Psoas muscle (tissue), 7 donors: ENCODE measurements at regions not wholly inside any gene's neighbourhood (a gene's known extent, or its start where the extent isn't known, plus 50 kb on each side); places are given as distances from the start of the nearest gene placed in this dataset.

Experiments
- ATAC-seq, 4 donors: fragments of 200-7000 bp; cut with Tn5 transposase; one replicate each; pipeline ENCODE4 v1.9.1; 2020; ENCODE audit warnings: moderate library complexity in 3 of 4, mild to moderate bottlenecking in 2 of 4
- DNase-seq, 2 donors: peaks; one replicate each; pipeline ENCODE4 v3.0.0-alpha.2; 2020
- H3K27ac ChIP-seq: fragments of 200-600 bp; one replicate; pipeline ENCODE4 v1.8.0; 2022
- H3K27me3 ChIP-seq, 3 donors: fragments of 200-600 bp in 1 of 3; one replicate each; pipeline versions ENCODE4 v1.6.1 to v1.8.0; 2013 to 2022; ENCODE audit warnings: low read length in 2 of 3, mild to moderate bottlenecking in 2 of 3, moderate library complexity in 1 of 3; ENCODE audit not compliant: insufficient read depth in 3 of 3
- H3K36me3 ChIP-seq, 2 donors: fragments of 200-600 bp in 1 of 2; one replicate each; pipeline versions ENCODE4 v1.6.1 to v1.8.0; 2013 to 2022; ENCODE audit warnings: low read depth in 1 of 2, mild to moderate bottlenecking in 1 of 2, moderate library complexity in 1 of 2; ENCODE audit not compliant: insufficient read depth in 1 of 2
- H3K4me1 ChIP-seq: fragments of 200-600 bp; one replicate; pipeline ENCODE4 v1.8.0; 2022
- H3K4me3 ChIP-seq: fragments of 200-600 bp; one replicate; pipeline ENCODE4 v1.8.0; 2022; ENCODE audit warnings: mild to moderate bottlenecking
- H3K9me3 ChIP-seq: fragments of 200-600 bp; one replicate; pipeline ENCODE4 v1.8.0; 2022
- WGBS, 3 donors: extraction: QIAGEN DNeasy Blood & Tissue Kit; methylation state at CpG; one replicate each; pipeline versions ENCODE4 v1.1.6 to v1.1.7; 2013; 5-methylcytosine and 5-hydroxymethylcytosine counted together
- intact Hi-C, 2 donors: fragments of 100-400 bp; cut with DNase I; formaldehyde crosslinking; loops; one replicate each; pipeline versions ENCODE4 v1.11.0 to v1.14.2; 2022
- TF ChIP-seq, protein P1 (sequence below): fragments of 200-600 bp; IDR thresholded peaks from one replicate; pipeline ENCODE4 v1.8.0; 2022; ENCODE audit warnings: antibody characterized with exemption
- donor health status: healthy with polysubstance abuse.
- donor health status: DM: no; HTN: no; CAD: no; lungs with moderate emphysema.
- donor health status: Bipolar disorder and iron deficiency.
- donor health status: healthy.
- donor health status: DM: yes; HTN: yes; CAD: no.
- donor health status: DM: no; HTN: no; CAD: no.
- donor health status: DM: yes; HTN: yes; CAD: no.

DNA sequence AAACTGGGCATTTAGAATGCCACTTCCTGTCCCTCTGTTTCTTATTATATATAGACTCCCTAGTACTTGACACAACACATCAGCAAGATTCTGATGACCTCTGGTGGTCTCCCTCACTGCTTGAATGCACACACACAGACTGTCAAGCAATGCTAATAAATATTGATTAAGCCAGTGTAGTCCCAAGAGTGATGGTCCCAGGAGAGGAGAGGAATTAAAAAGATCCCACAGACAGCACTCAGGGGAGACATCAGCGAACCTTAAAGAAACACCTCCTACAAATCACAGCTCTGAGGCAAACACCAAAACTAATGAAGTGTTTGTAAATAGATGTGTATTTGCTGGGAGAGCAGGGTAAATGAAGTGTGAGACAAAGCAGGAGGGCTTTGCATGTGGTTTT lies 1291.2 kb downstream of the XPNPEP1 start:
- Histone ChIP-seq H3K9me3 (no peaks in the 10 kb centered on the region), H3K36me3 (no peaks in the 10 kb centered on the region), H3K4me3 (no peak overlapping the region), H3K27me3 (no peaks in the 10 kb centered on the region), H3K4me1 (no peaks in the 10 kb centered on the region), H3K27ac (no peak overlapping the region)
- intact Hi-C loops: no loop called here
- TF ChIP-seq, protein P1, sequence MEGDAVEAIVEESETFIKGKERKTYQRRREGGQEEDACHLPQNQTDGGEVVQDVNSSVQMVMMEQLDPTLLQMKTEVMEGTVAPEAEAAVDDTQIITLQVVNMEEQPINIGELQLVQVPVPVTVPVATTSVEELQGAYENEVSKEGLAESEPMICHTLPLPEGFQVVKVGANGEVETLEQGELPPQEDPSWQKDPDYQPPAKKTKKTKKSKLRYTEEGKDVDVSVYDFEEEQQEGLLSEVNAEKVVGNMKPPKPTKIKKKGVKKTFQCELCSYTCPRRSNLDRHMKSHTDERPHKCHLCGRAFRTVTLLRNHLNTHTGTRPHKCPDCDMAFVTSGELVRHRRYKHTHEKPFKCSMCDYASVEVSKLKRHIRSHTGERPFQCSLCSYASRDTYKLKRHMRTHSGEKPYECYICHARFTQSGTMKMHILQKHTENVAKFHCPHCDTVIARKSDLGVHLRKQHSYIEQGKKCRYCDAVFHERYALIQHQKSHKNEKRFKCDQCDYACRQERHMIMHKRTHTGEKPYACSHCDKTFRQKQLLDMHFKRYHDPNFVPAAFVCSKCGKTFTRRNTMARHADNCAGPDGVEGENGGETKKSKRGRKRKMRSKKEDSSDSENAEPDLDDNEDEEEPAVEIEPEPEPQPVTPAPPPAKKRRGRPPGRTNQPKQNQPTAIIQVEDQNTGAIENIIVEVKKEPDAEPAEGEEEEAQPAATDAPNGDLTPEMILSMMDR: no peak
- 42 to 61% (median 52%) methylated on average over 1 of the region's 1 CpG for WGBS, 3 donors
- DNase-seq (no peak), ATAC-seq (no peak)

DNA sequence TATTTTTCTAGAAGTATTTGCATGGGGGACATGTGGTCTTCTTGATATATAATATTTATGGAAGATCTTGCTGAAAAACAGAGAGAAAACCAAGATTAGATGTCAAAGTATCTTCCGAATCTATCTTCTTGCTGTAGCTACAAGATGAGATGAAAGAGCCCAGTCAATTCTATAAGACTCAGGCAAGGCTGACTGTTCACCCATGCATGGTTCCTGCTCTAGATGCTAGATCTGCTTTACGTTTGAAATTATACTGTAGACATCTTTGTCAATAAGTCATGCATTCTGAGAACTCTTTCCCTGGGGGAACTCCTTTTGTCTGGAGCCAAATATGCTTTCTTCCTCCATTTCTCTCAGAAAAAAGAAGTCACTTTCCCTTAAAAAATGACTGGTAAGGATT lies 1292.0 kb downstream of the XPNPEP1 start:
- H3K9me3 ChIP-seq: no peaks in the 10 kb centered on the region
- TF ChIP-seq, protein P1: no peak
- no peaks in the 10 kb centered on the region for H3K27me3 ChIP-seq
- no peak overlapping the region for H3K27ac ChIP-seq
- no peaks in the 10 kb centered on the region for H3K4me1 ChIP-seq
- ATAC-seq (no peak), DNase-seq (no peak)
- intact Hi-C loops: no loop called here
- no peaks in the 10 kb centered on the region for H3K36me3 ChIP-seq
- 64 to 75% (median 65%) methylated on average over 2 of the region's 2 CpGs for whole genome bisulfite sequencing, 3 donors
- no peak overlapping the region for H3K4me3 ChIP-seq

DNA sequence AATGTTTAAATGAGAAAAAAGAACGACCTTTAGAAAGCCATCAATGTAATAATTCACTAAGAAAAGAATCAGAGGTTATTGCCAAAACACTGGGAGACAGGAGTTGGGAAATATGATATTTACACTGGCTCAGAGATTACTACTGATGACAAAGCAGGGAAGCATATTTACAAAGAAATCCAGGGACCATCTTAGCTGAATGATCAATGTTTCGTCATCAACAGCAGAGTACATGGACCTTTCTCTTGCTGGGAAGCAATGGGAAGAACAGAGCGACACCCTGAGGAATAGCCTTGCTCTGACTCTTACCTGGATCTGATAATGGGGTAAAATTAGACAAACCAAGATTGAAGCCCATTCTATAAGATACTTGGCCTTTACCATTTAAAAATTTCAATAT lies 1293.5 kb downstream of the XPNPEP1 start:
- H3K9me3 ChIP-seq: no peaks in the 10 kb centered on the region
- no peak overlapping the region for H3K27ac ChIP-seq
- H3K4me3 ChIP-seq: no peak overlapping the region
- no peaks in the 10 kb centered on the region for H3K36me3 ChIP-seq
- no peaks in the 10 kb centered on the region for H3K4me1 ChIP-seq
- no peak for DNase-seq
- WGBS, 3 donors: 48 to 53% (median 50%) methylated on average over 3 of the region's 3 CpGs
- TF ChIP-seq, protein P1: no peak
- intact Hi-C loops: no loop called here
- no peaks in the 10 kb centered on the region for H3K27me3 ChIP-seq
- ATAC-seq: no peak

DNA sequence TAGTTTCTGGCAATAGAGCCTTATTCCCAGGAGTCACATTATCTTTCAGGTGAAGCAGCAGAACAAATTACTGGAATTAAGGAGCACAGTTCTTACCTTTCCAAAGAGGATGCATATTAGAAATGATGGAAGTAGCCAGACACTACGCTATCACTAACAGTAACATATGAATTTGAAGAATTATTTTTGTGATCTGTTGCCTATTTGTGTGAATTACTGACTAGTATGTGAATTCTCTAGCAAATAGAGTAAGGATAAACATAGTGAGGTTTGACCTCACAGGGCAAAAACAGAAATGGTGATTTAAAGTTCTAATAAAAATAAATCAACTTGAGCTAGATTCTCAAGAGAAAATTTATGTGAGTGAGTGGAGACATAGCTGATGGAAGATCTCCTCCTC lies 1299.3 kb downstream of the XPNPEP1 start:
- no peaks in the 10 kb centered on the region for H3K4me1 ChIP-seq
- H3K4me3 ChIP-seq: no peak overlapping the region
- ATAC-seq (no peak), DNase-seq (no peak)
- WGBS, 3 donors: 71 to 89% (median 81%) methylated on average over 1 of the region's 1 CpG
- H3K27me3 ChIP-seq: no peaks in the 10 kb centered on the region
- no peaks in the 10 kb centered on the region for H3K36me3 ChIP-seq
- no peaks in the 10 kb centered on the region for H3K9me3 ChIP-seq
- no peak overlapping the region for H3K27ac ChIP-seq
- TF ChIP-seq, protein P1: no peak
- intact Hi-C loops: no loop called here

DNA sequence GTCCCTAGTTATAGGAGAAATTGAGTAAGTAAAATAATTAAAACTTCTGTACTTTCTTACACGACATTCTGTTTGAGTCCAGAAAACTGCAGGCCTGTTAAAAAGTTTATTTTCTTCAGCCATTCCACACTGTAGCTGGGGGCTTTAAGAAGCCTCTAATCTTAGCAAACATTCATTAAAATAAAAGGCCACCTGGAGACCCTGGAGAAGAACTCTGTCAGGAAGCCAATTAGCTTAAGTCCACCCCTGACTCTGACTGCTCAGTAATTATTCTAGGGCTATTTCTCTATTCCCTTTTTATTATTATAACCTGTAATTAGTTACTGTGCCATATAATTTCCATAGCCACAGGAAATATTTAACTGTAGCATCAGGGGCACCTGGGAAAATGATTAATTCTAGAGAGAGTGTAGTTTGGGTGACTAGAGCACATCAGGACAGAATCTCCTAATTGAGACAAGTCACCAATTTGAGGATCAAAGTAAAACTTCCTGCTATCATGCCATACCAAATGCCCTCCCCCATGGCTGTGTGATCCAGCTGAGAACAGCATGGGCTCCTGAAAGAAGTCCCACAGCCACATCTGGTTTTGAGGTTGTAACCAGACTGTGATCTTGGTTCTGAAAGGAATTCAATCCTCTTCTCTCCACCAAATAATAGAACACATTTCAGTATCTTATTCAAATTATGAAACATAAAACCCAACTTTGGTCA lies 1302.3 kb downstream of the XPNPEP1 start:
- Histone ChIP-seq H3K4me3 (no peak overlapping the region), H3K36me3 (no peaks in the 10 kb centered on the region), H3K4me1 (no peaks in the 10 kb centered on the region), H3K27ac (no peak overlapping the region), H3K9me3 (no peaks in the 10 kb centered on the region), H3K27me3 (no peaks in the 10 kb centered on the region)
- DNase-seq (no peak), ATAC-seq (no peak)
- TF ChIP-seq, protein P1: no peak
- intact Hi-C loops: no loop called here
- WGBS, 3 donors: 44 to 61% (median 58%) methylated on average over 1 of the region's 1 CpG
